Activated CD4-positive, alpha-beta T cell treated with anti-CD3 and anti-CD28 coated beads, Interleukin-2, amount 10 ng/mL, durations not matched to agents 24 days and 14 days (primary cell): ENCODE measurements at regions not wholly inside any gene's neighbourhood (a gene's known extent, or its start where the extent isn't known, plus 50 kb on each side); places are given as distances from the start of the nearest gene placed in this dataset.
"Not testable (repeated sequence)": the region's sequence is repeated elsewhere in the genome, so short reads cannot be mapped to it uniquely, and the experiment has no call there.

Experiments used
- DNase-seq: peaks from one replicate; pipeline ENCODE4 v3.0.0; 2022
- H3K27ac Mint-ChIP-seq: one replicate; pipeline ENCODE4 v1.8.0; 2022; ENCODE audit warnings: mild to moderate bottlenecking, mixed read lengths
- H3K27me3 Mint-ChIP-seq: one replicate; pipeline ENCODE4 v1.8.0; 2022; ENCODE audit warnings: mixed read lengths
- H3K36me3 Mint-ChIP-seq: one replicate; pipeline ENCODE4 v1.8.0; 2022; ENCODE audit warnings: low read depth, mild to moderate bottlenecking, mixed read lengths
- H3K4me1 Mint-ChIP-seq: one replicate; pipeline ENCODE4 v1.8.0; 2021; ENCODE audit warnings: mixed read lengths
- H3K4me3 Mint-ChIP-seq: one replicate; pipeline ENCODE4 v1.8.0; 2022; ENCODE audit warnings: mild to moderate bottlenecking, moderate library complexity, mixed read lengths
- H3K9me3 Mint-ChIP-seq: one replicate; pipeline ENCODE4 v1.8.0; 2021; ENCODE audit warnings: mixed read lengths
- intact Hi-C: fragments of 100-400 bp; cut with micrococcal nuclease; formaldehyde crosslinking; loops from one replicate; pipeline ENCODE4 v1.15.1; 2023

- Mint-ChIP-seq H3K36me3 (no peaks in the 10 kb centered on the region), H3K4me1 (no peaks in the 10 kb centered on the region), H3K27me3 (no peaks in the 10 kb centered on the region), H3K27ac (no peak overlapping the region), H3K9me3 (no peaks in the 10 kb centered on the region), H3K4me3 (no peak overlapping the region)
- intact Hi-C loops, result no loop called here
- no peak for DNase-seq
These were observed 446.5 kb downstream of the AASDHPPT start for GRCh38 chr11:106523921-106524320.

GRCh38 chr11:106524436-106524835, 447.0 kb downstream of the AASDHPPT start:
- H3K4me1 Mint-ChIP-seq, result no peaks in the 10 kb centered on the region
- intact Hi-C loops, result no loop called here
- H3K9me3 Mint-ChIP-seq, result no peaks in the 10 kb centered on the region
- no peaks in the 10 kb centered on the region for H3K27me3 Mint-ChIP-seq
- no peak for DNase-seq
- H3K4me3 Mint-ChIP-seq, result no peak overlapping the region
- no peak overlapping the region for H3K27ac Mint-ChIP-seq
- no peaks in the 10 kb centered on the region for H3K36me3 Mint-ChIP-seq

- H3K27me3 Mint-ChIP-seq, H3K4me1 Mint-ChIP-seq, intact Hi-C loops, DNase-seq, H3K9me3 Mint-ChIP-seq, H3K36me3 Mint-ChIP-seq, H3K4me3 Mint-ChIP-seq, H3K27ac Mint-ChIP-seq: not testable (repeated sequence)
These were observed 454.2 kb downstream of the AASDHPPT start for GRCh38 chr11:106531648-106532047.

GRCh38 chr11:106533046-106533445, 455.6 kb downstream of the AASDHPPT start:
- intact Hi-C loops, result no loop called here
- Mint-ChIP-seq H3K9me3 (no peaks in the 10 kb centered on the region), H3K4me1 (no peaks in the 10 kb centered on the region), H3K36me3 (no peaks in the 10 kb centered on the region), H3K27ac (no peak overlapping the region), H3K27me3 (no peaks in the 10 kb centered on the region), H3K4me3 (no peak overlapping the region)
- DNase-seq, result no peak

- H3K4me1 Mint-ChIP-seq, result no peaks in the 10 kb centered on the region
- DNase-seq, result no peak
- no peaks in the 10 kb centered on the region for H3K27me3 Mint-ChIP-seq
- no peaks in the 10 kb centered on the region for H3K36me3 Mint-ChIP-seq
- intact Hi-C loops, result no loop called here
- H3K4me3 Mint-ChIP-seq, result no peak overlapping the region
- H3K9me3 Mint-ChIP-seq, result peaks cover 4% of the 10 kb centered on the region
- H3K27ac Mint-ChIP-seq, result no peak overlapping the region
These were observed 462.5 kb downstream of the AASDHPPT start for GRCh38 chr11:106540001-106540400.

GRCh38 chr11:106548406-106548805, 469.9 kb downstream of the GUCY1A2 start:
- no peaks in the 10 kb centered on the region for H3K27me3 Mint-ChIP-seq
- H3K4me3 Mint-ChIP-seq, result no peak overlapping the region
- no peak overlapping the region for H3K27ac Mint-ChIP-seq
- no peaks in the 10 kb centered on the region for H3K4me1 Mint-ChIP-seq
- DNase-seq, result no peak
- H3K9me3 Mint-ChIP-seq, result no peaks in the 10 kb centered on the region
- H3K36me3 Mint-ChIP-seq, result no peaks in the 10 kb centered on the region
- intact Hi-C loops, result no loop called here

GRCh38 chr11:106551744-106552673, 466.3 kb downstream of the GUCY1A2 start:
- no peaks in the 10 kb centered on the region for H3K27me3 Mint-ChIP-seq
- H3K27ac Mint-ChIP-seq, result no peak overlapping the region
- H3K36me3 Mint-ChIP-seq, result no peaks in the 10 kb centered on the region
- no peak for DNase-seq
- no peak overlapping the region for H3K4me3 Mint-ChIP-seq
- H3K4me1 Mint-ChIP-seq, result no peaks in the 10 kb centered on the region
- peaks cover 4% of the 10 kb centered on the region for H3K9me3 Mint-ChIP-seq
- intact Hi-C loops, result no loop called here

- DNase-seq, result no peak
- intact Hi-C loops, result no loop called here
- H3K4me1 Mint-ChIP-seq, result no peaks in the 10 kb centered on the region
- no peak overlapping the region for H3K27ac Mint-ChIP-seq
- no peak overlapping the region for H3K4me3 Mint-ChIP-seq
- H3K9me3 Mint-ChIP-seq, result peaks cover 4% of the 10 kb centered on the region
- no peaks in the 10 kb centered on the region for H3K36me3 Mint-ChIP-seq
- H3K27me3 Mint-ChIP-seq, result no peaks in the 10 kb centered on the region
These were observed 465.5 kb downstream of the GUCY1A2 start for GRCh38 chr11:106552694-106553203.

- no peak overlapping the region for H3K27ac Mint-ChIP-seq
- H3K9me3 Mint-ChIP-seq, result peaks cover 4% of the 10 kb centered on the region
- no peaks in the 10 kb centered on the region for H3K36me3 Mint-ChIP-seq
- H3K4me1 Mint-ChIP-seq, result no peaks in the 10 kb centered on the region
- no peaks in the 10 kb centered on the region for H3K27me3 Mint-ChIP-seq
- intact Hi-C loops, result no loop called here
- no peak for DNase-seq
- H3K4me3 Mint-ChIP-seq, result no peak overlapping the region
These were observed 465.0 kb downstream of the GUCY1A2 start for GRCh38 chr11:106553304-106553703.

- H3K27me3 Mint-ChIP-seq, H3K9me3 Mint-ChIP-seq, H3K4me3 Mint-ChIP-seq, H3K4me1 Mint-ChIP-seq, H3K36me3 Mint-ChIP-seq, intact Hi-C loops, H3K27ac Mint-ChIP-seq, DNase-seq: not testable (repeated sequence)
These were observed 462.6 kb downstream of the GUCY1A2 start for GRCh38 chr11:106555566-106556250.

GRCh38 chr11:106565326-106565725, 452.9 kb downstream of the GUCY1A2 start:
- intact Hi-C loops, result no loop called here
- Mint-ChIP-seq H3K27ac (no peak overlapping the region), H3K9me3 (peaks cover 8% of the 10 kb centered on the region), H3K4me3 (no peak overlapping the region), H3K27me3 (no peaks in the 10 kb centered on the region), H3K4me1 (no peaks in the 10 kb centered on the region), H3K36me3 (no peaks in the 10 kb centered on the region)
- no peak for DNase-seq

- H3K4me3 Mint-ChIP-seq, result no peak overlapping the region
- DNase-seq, result no peak
- no peak overlapping the region for H3K27ac Mint-ChIP-seq
- H3K4me1 Mint-ChIP-seq, result no peaks in the 10 kb centered on the region
- intact Hi-C loops, result no loop called here
- peaks cover 8% of the 10 kb centered on the region for H3K9me3 Mint-ChIP-seq
- no peaks in the 10 kb centered on the region for H3K27me3 Mint-ChIP-seq
- H3K36me3 Mint-ChIP-seq, result no peaks in the 10 kb centered on the region
These were observed 449.6 kb downstream of the GUCY1A2 start for GRCh38 chr11:106568632-106569031.

- DNase-seq, H3K4me1 Mint-ChIP-seq, H3K4me3 Mint-ChIP-seq, intact Hi-C loops, H3K27ac Mint-ChIP-seq, H3K36me3 Mint-ChIP-seq, H3K27me3 Mint-ChIP-seq: not testable (repeated sequence)
- peaks cover 13% of the 10 kb centered on the region for H3K9me3 Mint-ChIP-seq
These were observed 440.9 kb downstream of the GUCY1A2 start for GRCh38 chr11:106577384-106577783.

- Mint-ChIP-seq H3K36me3 (no peaks in the 10 kb centered on the region), H3K9me3 (peaks cover 4% of the 10 kb centered on the region), H3K4me1 (no peaks in the 10 kb centered on the region), H3K27ac (no peak overlapping the region), H3K27me3 (no peaks in the 10 kb centered on the region), H3K4me3 (no peak overlapping the region)
- DNase-seq, result no peak
- intact Hi-C loops, result no loop called here
These were observed 436.9 kb downstream of the GUCY1A2 start for GRCh38 chr11:106581399-106581798.
